Neural cell (in vitro differentiated cells): ENCODE measurements at regions not wholly inside any gene's neighbourhood (a gene's known extent, or its start where the extent isn't known, plus 50 kb on each side); places are given as distances from the start of the nearest gene placed in this dataset.

Source experiments
- H2AFZ ChIP-seq: fragments of 200-600, 300-800 bp; sonication (generic), shearing (Covaris generic); 2 replicates; pipeline ENCODE4 v1.6.0; 2014; ENCODE audit warnings: low read depth, mild to moderate bottlenecking, antibody characterized with exemption, low read length, moderate library complexity
- H3F3A ChIP-seq: fragments of 200-600 bp; shearing (Covaris generic); 2 replicates; pipeline ENCODE4 v1.6.1; 2016; ENCODE audit warnings: mild to moderate bottlenecking, moderate library complexity, mixed read lengths, antibody characterized with exemption, low read length; ENCODE audit not compliant: insufficient read depth, poor library complexity, severe bottlenecking
- H3K27ac ChIP-seq: fragments of 200-600, 300-800 bp; sonication (generic), shearing (Covaris generic); 2 replicates; pipeline ENCODE4 v1.5.1; 2014; ENCODE audit warnings: mild to moderate bottlenecking, low read length, moderate library complexity
- H3K27me3 ChIP-seq: fragments of 300-800, 200-600 bp; sonication (generic), shearing (Covaris generic); 2 replicates; pipeline ENCODE4 v1.6.0; 2014; ENCODE audit warnings: mild to moderate bottlenecking, low read depth, low read length, moderate library complexity; ENCODE audit not compliant: insufficient read depth
- H3K36me3 ChIP-seq: fragments of 300-800, 200-600 bp; sonication (generic), shearing (Covaris generic); 2 replicates; pipeline ENCODE4 v1.5.1; 2014; ENCODE audit warnings: mild to moderate bottlenecking, antibody characterized with exemption, low read length, moderate library complexity; ENCODE audit not compliant: insufficient read depth
- H3K4me2 ChIP-seq: fragments of 300-800, 200-600 bp; sonication (generic), shearing (Covaris generic); 2 replicates; pipeline ENCODE4 v1.6.0; 2014; ENCODE audit warnings: mild to moderate bottlenecking, low read length
- H3K4me3 ChIP-seq: fragments of 300-800, 200-600 bp; sonication (generic), shearing (Covaris generic); 2 replicates; pipeline ENCODE4 v1.5.1; 2014; ENCODE audit warnings: mild to moderate bottlenecking, low read length, moderate library complexity
- H3K79me2 ChIP-seq: fragments of 200-600 bp; shearing (Covaris generic); replicated peaks from 2 replicates; pipeline ENCODE4 v1.6.0; 2014; ENCODE audit warnings: mild to moderate bottlenecking, low read length, moderate library complexity; ENCODE audit not compliant: insufficient read depth
- H3K9ac ChIP-seq: fragments of 300-800, 200-600 bp; sonication (generic), shearing (Covaris generic); 2 replicates; pipeline ENCODE4 v1.6.1; 2016; ENCODE audit warnings: mild to moderate bottlenecking, low read length, mixed read lengths
- H3K9me2 ChIP-seq: fragments of 200-600 bp; shearing (Covaris generic); 2 replicates; pipeline ENCODE4 v1.6.1; 2016; ENCODE audit warnings: mild to moderate bottlenecking, low read length, mixed read lengths; ENCODE audit not compliant: insufficient read depth
- H3K9me3 ChIP-seq: fragments of 200-600, 300-800 bp; sonication (generic), shearing (Covaris generic); 2 replicates; pipeline ENCODE4 v1.6.1; 2016; ENCODE audit warnings: mild to moderate bottlenecking, mixed run types, low read length, moderate library complexity, mixed read lengths
- H4K20me1 ChIP-seq: fragments of 200-600 bp; shearing (Covaris generic); 2 replicates; pipeline ENCODE4 v1.6.1; 2016; ENCODE audit warnings: mild to moderate bottlenecking, mixed run types; ENCODE audit not compliant: insufficient read depth
- CTCF ChIP-seq: fragments of 450-650 bp; IDR thresholded peaks from 2 replicates; pipeline ENCODE4 v1.5.1; 2014; ENCODE audit warnings: antibody characterized with exemption, mild to moderate bottlenecking, moderate library complexity; ENCODE audit not compliant: poor library complexity, severe bottlenecking
- EP300 ChIP-seq: fragments of 450-650 bp; conservative IDR thresholded peaks from 2 replicates; pipeline ENCODE4 v1.6.1; 2014; ENCODE audit warnings: antibody characterized with exemption, mild to moderate bottlenecking, moderate library complexity; ENCODE audit not compliant: poor library complexity, severe bottlenecking
- EZH2 ChIP-seq: fragments of 200-600, 300-800 bp; shearing (Covaris generic), sonication (generic); IDR thresholded peaks from 2 replicates; pipeline ENCODE4 v1.6.1; 2014; ENCODE audit warnings: antibody characterized with exemption, low read length, borderline replicate concordance, mild to moderate bottlenecking; ENCODE audit not compliant: insufficient read depth, poor library complexity, severe bottlenecking
- MXI1 ChIP-seq: fragments of 450-650 bp; conservative IDR thresholded peaks from 2 replicates; pipeline ENCODE4 v1.6.1; 2014; ENCODE audit warnings: antibody characterized with exemption, mild to moderate bottlenecking; ENCODE audit not compliant: poor library complexity, severe bottlenecking
- POLR2AphosphoS5 ChIP-seq: IDR thresholded peaks from 2 replicates; pipeline ENCODE4 v1.6.1; 2012
- RAD21 ChIP-seq: fragments of 450-650 bp; conservative IDR thresholded peaks from 2 replicates; pipeline ENCODE4 v1.6.1; 2014; ENCODE audit warnings: antibody characterized with exemption, mild to moderate bottlenecking, moderate library complexity
- REST ChIP-seq: IDR thresholded peaks from 2 replicates; pipeline ENCODE4 v1.6.1; 2012; ENCODE audit warnings: borderline replicate concordance
- SMC3 ChIP-seq: fragments of 450-650 bp; conservative IDR thresholded peaks from 2 replicates; pipeline ENCODE4 v1.6.1; 2014; ENCODE audit warnings: antibody characterized with exemption, mild to moderate bottlenecking, moderate library complexity; ENCODE audit not compliant: poor library complexity
- TAF1 ChIP-seq: IDR thresholded peaks from 2 replicates; pipeline ENCODE4 v1.6.1; 2012; ENCODE audit warnings: low read depth

GRCh38 chr3:3340526-3340925, 161.0 kb upstream of the CRBN start:
- Histone ChIP-seq H2AFZ (no peak overlapping the region), H3K4me3 (no peak overlapping the region), H3K27ac (no peak overlapping the region), H4K20me1 (no peaks in the 10 kb centered on the region), H3K4me2 (no peak overlapping the region), H3F3A (no peaks in the 10 kb centered on the region), H3K79me2 (no peaks in the 10 kb centered on the region), H3K9ac (no peak overlapping the region), H3K36me3 (no peaks in the 10 kb centered on the region), H3K9me2 (no peaks in the 10 kb centered on the region), H3K27me3 (no peaks in the 10 kb centered on the region), H3K9me3 (no peaks in the 10 kb centered on the region)
- TF ChIP-seq REST, result no peak
- TF ChIP-seq CTCF, result no peak

DNA sequence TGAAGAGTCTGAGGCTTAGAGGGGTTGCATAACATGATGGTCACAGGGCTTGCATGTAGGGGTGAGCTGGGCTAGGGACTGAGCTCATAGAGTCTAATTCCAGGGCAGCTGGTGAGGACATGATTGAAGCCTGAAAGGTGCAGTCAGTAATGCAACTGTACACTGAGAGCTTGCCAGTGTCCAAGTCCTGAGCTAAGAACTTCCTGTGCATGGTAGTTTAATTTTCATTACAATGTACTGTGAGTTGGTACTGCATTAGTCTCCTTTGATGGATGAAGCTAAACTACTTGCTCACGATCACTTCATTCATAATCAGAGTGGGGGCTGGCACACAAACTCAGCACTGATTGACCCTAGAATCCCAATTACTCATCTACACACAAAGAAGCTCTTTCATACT, 156.4 kb upstream of the CRBN start:
- H3K79me2 ChIP-seq, result no peaks in the 10 kb centered on the region
- no peak for TF ChIP-seq CTCF
- H3K9ac ChIP-seq, result no peak overlapping the region
- H3K36me3 ChIP-seq, result no peaks in the 10 kb centered on the region
- no peaks in the 10 kb centered on the region for H3K27me3 ChIP-seq
- no peak overlapping the region for H2AFZ ChIP-seq
- H3F3A ChIP-seq, result no peaks in the 10 kb centered on the region
- H3K9me3 ChIP-seq, result no peaks in the 10 kb centered on the region
- no peaks in the 10 kb centered on the region for H4K20me1 ChIP-seq
- H3K9me2 ChIP-seq, result no peaks in the 10 kb centered on the region
- H3K4me2 ChIP-seq, result no peak overlapping the region
- H3K4me3 ChIP-seq, result no peak overlapping the region
- no peak overlapping the region for H3K27ac ChIP-seq

- Histone ChIP-seq H3F3A (no peaks in the 10 kb centered on the region), H3K4me2 (no peak overlapping the region), H3K27ac (no peak overlapping the region), H3K4me3 (no peak overlapping the region), H3K9ac (no peak overlapping the region), H3K9me2 (no peaks in the 10 kb centered on the region), H3K79me2 (no peaks in the 10 kb centered on the region), H4K20me1 (no peaks in the 10 kb centered on the region), H3K36me3 (no peaks in the 10 kb centered on the region), H3K27me3 (no peaks in the 10 kb centered on the region), H3K9me3 (no peaks in the 10 kb centered on the region), H2AFZ (no peak overlapping the region)
- TF ChIP-seq EZH2 (no peak), REST (no peak), CTCF (no peak), RAD21 (no peak), TAF1 (no peak), POLR2AphosphoS5 (no peak), SMC3 (no peak), MXI1 (no peak), EP300 (no peak)
Measured at GRCh38 chr3:3334491-3334890, 155.0 kb upstream of the CRBN start.
